ENCODE measurements at regions not wholly inside any gene's neighbourhood (a gene's known extent, or its start where the extent isn't known, plus 50 kb on each side); places are given as distances from the start of the nearest gene placed in this dataset.
A peak's percentile ranks its signal among the peaks of the same experiment; 100 is the strongest.

DNA sequence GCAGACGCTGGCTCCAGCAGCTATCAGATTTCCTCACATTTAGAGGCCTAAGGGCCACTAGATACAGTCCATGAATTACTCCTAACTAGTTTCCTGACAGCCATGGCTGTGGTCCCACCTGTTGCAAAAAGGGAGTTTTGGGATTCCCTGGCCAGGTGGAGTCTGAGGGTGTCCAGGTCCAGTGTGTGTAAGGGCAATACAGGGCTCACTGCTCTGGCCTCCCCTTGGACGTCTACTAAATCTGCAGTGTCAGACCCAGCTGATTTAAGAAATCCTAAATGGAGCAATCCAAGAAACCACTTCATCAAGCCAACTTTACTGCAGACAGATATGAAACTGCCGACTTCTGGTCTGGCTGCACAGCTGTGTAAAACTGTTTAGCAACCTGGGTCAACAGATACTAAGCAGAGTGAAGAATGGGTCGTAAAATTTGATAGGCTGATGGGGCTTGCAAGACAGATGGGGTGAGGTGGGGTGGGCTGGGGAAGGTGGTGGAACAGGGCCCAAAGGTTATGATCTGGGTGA is 116.4 kb downstream of the GADD45G start:
- Histone ChIP-seq H3K4me3 (no peak overlapping the region), H3K9me3 (no peaks in the 10 kb centered on the region), H3K27me3 (no peaks in the 10 kb centered on the region), H3K4me1 (peaks cover 0 to 14% of the 10 kb centered on the region in 2 donors), H3K36me3 (no peaks in the 10 kb centered on the region), H3K27ac (peak overlapping the region in 1 of 2 donors; percentile 31)
- ATAC-seq, result peak; percentile 52
- intact Hi-C loops (cut with DNase I), result no loop called here
- TF ChIP-seq, protein P1, sequence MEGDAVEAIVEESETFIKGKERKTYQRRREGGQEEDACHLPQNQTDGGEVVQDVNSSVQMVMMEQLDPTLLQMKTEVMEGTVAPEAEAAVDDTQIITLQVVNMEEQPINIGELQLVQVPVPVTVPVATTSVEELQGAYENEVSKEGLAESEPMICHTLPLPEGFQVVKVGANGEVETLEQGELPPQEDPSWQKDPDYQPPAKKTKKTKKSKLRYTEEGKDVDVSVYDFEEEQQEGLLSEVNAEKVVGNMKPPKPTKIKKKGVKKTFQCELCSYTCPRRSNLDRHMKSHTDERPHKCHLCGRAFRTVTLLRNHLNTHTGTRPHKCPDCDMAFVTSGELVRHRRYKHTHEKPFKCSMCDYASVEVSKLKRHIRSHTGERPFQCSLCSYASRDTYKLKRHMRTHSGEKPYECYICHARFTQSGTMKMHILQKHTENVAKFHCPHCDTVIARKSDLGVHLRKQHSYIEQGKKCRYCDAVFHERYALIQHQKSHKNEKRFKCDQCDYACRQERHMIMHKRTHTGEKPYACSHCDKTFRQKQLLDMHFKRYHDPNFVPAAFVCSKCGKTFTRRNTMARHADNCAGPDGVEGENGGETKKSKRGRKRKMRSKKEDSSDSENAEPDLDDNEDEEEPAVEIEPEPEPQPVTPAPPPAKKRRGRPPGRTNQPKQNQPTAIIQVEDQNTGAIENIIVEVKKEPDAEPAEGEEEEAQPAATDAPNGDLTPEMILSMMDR (IDR thresholded peaks at IDR 0.05), result no peak
- peak in 2 of 4 donors; percentile 51 to 79 for DNase-seq

DNA sequence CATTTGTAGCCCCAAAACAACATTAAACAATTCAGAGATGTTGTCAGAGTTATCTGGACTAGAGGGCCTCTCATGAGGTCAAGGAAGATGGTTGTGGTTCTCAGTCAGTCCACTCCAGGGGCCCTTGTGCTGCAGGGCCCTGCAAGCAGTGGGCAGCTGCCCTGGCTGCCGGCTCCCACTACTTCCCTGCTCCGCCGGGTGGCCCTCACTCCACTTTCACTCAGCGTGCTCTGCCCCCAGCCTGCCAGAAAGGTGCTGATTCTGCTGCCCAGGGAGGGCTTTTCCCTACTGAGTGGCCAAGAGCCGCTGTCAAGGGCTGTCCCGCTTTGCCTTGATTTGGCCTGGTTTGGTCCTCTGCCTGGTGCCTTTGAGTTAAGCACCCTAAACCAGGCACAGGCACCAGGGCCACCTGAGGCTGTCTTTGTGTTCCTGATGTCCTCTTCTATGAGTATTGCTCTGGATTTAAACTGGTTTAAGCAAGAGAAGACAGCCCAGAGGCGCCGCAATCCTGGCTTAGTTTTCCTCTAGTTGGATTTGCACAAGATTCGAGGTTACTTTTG is 117.2 kb downstream of the GADD45G start:
- DNase-seq, result peak in 1 of 4 donors; percentile 80
- H3K36me3 ChIP-seq, result no peaks in the 10 kb centered on the region
- ATAC-seq, result peak; percentile 48
- H3K4me3 ChIP-seq, result no peak overlapping the region
- TF ChIP-seq, protein P1 (IDR thresholded peaks at IDR 0.05), result no peak
- H3K27ac ChIP-seq, result peak overlapping the region in 1 of 2 donors; percentile 31
- intact Hi-C loops (cut with DNase I), result no loop called here
- no peaks in the 10 kb centered on the region for H3K27me3 ChIP-seq
- H3K9me3 ChIP-seq, result no peaks in the 10 kb centered on the region
- H3K4me1 ChIP-seq, result peaks cover 0 to 14% of the 10 kb centered on the region in 2 donors

DNA sequence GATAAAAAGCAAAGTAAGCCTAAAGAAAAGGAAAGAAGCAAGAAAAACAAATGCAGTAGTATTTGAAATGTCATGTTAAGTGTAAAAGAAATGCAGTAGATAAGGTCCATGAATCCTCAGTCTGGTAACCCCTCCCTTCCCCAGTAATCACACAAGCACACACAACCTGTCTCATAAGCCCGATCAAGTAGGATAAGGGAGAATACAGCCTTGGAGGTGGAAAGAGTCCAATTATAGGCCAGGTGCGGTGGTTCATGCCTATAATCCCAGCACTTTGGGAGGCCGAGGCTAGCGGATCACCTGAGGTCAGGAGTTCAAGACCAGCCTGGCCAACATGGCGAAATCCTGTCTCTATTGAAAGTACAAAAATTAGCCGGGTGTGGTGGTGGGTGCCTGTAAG is 117.9 kb downstream of the GADD45G start:
- Histone ChIP-seq H3K27me3 (no peaks in the 10 kb centered on the region), H3K36me3 (no peaks in the 10 kb centered on the region), H3K27ac (no peak overlapping the region), H3K9me3 (no peaks in the 10 kb centered on the region), H3K4me3 (no peak overlapping the region), H3K4me1 (peaks cover 0 to 14% of the 10 kb centered on the region in 2 donors)
- TF ChIP-seq, protein P1 (IDR thresholded peaks at IDR 0.05), result no peak
- intact Hi-C loops (cut with DNase I), result no loop called here
- no peak for DNase-seq
- no peak for ATAC-seq

DNA sequence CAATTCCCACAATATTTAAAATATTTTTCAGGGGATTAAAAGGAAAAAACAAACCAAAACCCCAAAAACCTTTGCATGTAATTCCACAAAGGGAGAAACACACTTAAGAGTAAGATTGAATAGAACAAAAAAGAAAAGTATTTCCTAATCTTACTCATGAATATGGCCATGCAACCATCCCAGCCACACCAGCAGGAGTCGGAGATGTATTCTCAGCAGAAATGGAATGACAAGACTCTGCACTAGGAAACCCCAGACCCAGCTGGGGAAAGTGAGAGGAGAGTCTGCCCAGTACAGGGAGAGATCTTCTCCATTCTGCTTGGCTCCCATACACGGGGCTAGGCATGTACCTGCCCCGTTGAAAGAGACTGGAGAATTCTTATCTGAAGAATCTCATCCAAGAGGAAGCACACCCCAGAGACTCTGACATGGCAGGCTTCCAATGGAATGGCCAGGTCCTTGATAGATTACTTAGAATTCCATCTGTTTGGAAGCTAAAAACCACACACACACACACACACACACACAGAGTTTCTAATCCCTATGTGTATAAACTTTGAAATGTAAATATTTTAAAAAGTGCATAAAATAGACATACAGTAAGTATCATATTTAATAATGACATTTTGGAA is 118.8 kb downstream of the GADD45G start:
- no peaks in the 10 kb centered on the region for H3K27me3 ChIP-seq
- TF ChIP-seq, protein P1 (IDR thresholded peaks at IDR 0.05), result no peak
- peaks cover 0 to 14% of the 10 kb centered on the region in 2 donors for H3K4me1 ChIP-seq
- intact Hi-C loops (cut with DNase I), result no loop called here
- ATAC-seq (peak; percentile 29), DNase-seq (no peak)
- no peaks in the 10 kb centered on the region for H3K9me3 ChIP-seq
- H3K4me3 ChIP-seq, result no peak overlapping the region
- no peak overlapping the region for H3K27ac ChIP-seq
- H3K36me3 ChIP-seq, result no peaks in the 10 kb centered on the region

DNA sequence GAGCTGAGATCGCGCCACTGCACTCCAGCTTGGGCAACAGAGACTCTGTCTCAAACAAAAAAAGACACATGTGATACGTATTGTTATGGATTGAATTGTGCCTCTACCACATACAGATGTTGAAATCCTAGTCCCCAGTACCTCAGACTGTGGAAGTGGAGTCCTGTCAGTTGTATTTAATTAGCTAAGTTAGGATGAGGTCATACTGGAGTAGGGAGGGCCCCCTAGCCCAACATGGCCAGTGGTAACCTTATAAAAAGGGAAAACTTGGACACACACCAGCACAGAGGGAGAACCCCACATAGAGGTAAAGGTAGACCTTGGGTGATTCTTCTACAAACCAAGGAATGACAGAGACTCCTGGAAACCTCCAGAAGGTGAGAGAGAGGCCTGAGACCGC is 119.8 kb downstream of the GADD45G start:
- no peak overlapping the region for H3K4me3 ChIP-seq
- no peak for ATAC-seq
- no peak overlapping the region for H3K27ac ChIP-seq
- H3K4me1 ChIP-seq, result peaks cover 0 to 14% of the 10 kb centered on the region in 2 donors
- TF ChIP-seq, protein P1 (IDR thresholded peaks at IDR 0.05), result no peak
- H3K9me3 ChIP-seq, result no peaks in the 10 kb centered on the region
- intact Hi-C loops (cut with DNase I), result no loop called here
- H3K27me3 ChIP-seq, result no peaks in the 10 kb centered on the region
- no peaks in the 10 kb centered on the region for H3K36me3 ChIP-seq
- no peak for DNase-seq
